IMR-90 (cell line): ENCODE measurements at regions not wholly inside any gene's neighbourhood (a gene's known extent, or its start where the extent isn't known, plus 50 kb on each side); places are given as distances from the start of the nearest gene placed in this dataset.

Experiments
- BHLHE40 ChIP-seq: fragments of 150-350 bp; IDR thresholded peaks from 2 replicates; pipeline ENCODE4 v1.6.1; 2016; ENCODE audit warnings: mild to moderate bottlenecking, low read depth, low read length
- CEBPB ChIP-seq: IDR thresholded peaks from 2 replicates; pipeline ENCODE4 v1.6.1; 2012; ENCODE audit warnings: low read depth, low read length, improper control_type of control experiment
- FOS ChIP-seq: fragments of 150-350 bp; IDR thresholded peaks from 2 replicates; pipeline ENCODE4 v1.6.1; 2016; ENCODE audit warnings: low read depth, low read length
- MXI1 ChIP-seq: IDR thresholded peaks from 2 replicates; pipeline ENCODE4 v1.6.1; 2012; ENCODE audit warnings: low read depth, mild to moderate bottlenecking, low read length, moderate library complexity, borderline replicate concordance
- NFE2L2 ChIP-seq: fragments of 150-350 bp; IDR thresholded peaks from 2 replicates; pipeline ENCODE4 v1.6.1; 2016; ENCODE audit warnings: low read depth, mild to moderate bottlenecking, low read length
- POLR2A ChIP-seq: IDR thresholded peaks from 2 replicates; pipeline ENCODE4 v1.6.1; 2012; ENCODE audit warnings: mild to moderate bottlenecking, low read depth, low read length
- RAD21 ChIP-seq: IDR thresholded peaks from 2 replicates; pipeline ENCODE4 v1.6.1; 2012; ENCODE audit warnings: low read length, improper control_type of control experiment
- RFX5 ChIP-seq: IDR thresholded peaks from 2 replicates; pipeline ENCODE4 v1.8.0; 2012; ENCODE audit warnings: low read depth, mild to moderate bottlenecking, low read length, moderate library complexity
- TF ChIP-seq, protein P1 (sequence below): conservative IDR thresholded peaks from 2 replicates; pipeline ENCODE4 v1.5.1; 2012; ENCODE audit warnings: mild to moderate bottlenecking, low read depth, low read length, improper control_type of control experiment

DNA sequence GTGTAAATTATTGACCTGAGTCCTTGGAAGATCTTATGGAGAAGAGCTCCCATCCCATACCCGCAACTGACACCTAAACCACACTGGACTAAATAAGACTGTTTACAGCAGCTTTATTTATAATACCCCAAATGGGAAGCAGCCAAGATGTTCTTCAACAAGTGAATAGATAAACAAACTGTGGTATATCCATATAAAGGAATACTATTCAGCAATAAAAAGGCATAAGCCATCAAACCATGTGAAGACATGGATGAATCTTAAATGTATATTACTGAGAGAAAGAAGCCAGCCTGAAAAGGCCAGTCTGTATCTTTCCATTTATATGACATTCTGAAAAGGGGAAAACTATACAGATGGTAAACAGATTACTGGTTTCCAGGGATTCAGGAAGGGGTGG, 212.7 kb downstream of the TPBG start:
- TF ChIP-seq BHLHE40 (no peak), FOS (no peak), POLR2A (no peak), RFX5 (no peak), RAD21 (no peak), NFE2L2 (no peak), CEBPB (no peak), MXI1 (no peak)
- TF ChIP-seq, protein P1, sequence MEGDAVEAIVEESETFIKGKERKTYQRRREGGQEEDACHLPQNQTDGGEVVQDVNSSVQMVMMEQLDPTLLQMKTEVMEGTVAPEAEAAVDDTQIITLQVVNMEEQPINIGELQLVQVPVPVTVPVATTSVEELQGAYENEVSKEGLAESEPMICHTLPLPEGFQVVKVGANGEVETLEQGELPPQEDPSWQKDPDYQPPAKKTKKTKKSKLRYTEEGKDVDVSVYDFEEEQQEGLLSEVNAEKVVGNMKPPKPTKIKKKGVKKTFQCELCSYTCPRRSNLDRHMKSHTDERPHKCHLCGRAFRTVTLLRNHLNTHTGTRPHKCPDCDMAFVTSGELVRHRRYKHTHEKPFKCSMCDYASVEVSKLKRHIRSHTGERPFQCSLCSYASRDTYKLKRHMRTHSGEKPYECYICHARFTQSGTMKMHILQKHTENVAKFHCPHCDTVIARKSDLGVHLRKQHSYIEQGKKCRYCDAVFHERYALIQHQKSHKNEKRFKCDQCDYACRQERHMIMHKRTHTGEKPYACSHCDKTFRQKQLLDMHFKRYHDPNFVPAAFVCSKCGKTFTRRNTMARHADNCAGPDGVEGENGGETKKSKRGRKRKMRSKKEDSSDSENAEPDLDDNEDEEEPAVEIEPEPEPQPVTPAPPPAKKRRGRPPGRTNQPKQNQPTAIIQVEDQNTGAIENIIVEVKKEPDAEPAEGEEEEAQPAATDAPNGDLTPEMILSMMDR, result no peak
